ENCODE measurements at regions not wholly inside any gene's neighbourhood (a gene's known extent, or its start where the extent isn't known, plus 50 kb on each side); places are given as distances from the start of the nearest gene placed in this dataset.

- H3K27ac ChIP-seq, result no peak overlapping the region
- TF ChIP-seq ZFX (IDR thresholded peaks at IDR 0.05), result no peak
- no peak for TF ChIP-seq CTCF (conservative IDR thresholded peaks at IDR 0.05)
Measured at GRCh38 chr1:229943148-229943714, 123.8 kb upstream of the GALNT2 start.

DNA sequence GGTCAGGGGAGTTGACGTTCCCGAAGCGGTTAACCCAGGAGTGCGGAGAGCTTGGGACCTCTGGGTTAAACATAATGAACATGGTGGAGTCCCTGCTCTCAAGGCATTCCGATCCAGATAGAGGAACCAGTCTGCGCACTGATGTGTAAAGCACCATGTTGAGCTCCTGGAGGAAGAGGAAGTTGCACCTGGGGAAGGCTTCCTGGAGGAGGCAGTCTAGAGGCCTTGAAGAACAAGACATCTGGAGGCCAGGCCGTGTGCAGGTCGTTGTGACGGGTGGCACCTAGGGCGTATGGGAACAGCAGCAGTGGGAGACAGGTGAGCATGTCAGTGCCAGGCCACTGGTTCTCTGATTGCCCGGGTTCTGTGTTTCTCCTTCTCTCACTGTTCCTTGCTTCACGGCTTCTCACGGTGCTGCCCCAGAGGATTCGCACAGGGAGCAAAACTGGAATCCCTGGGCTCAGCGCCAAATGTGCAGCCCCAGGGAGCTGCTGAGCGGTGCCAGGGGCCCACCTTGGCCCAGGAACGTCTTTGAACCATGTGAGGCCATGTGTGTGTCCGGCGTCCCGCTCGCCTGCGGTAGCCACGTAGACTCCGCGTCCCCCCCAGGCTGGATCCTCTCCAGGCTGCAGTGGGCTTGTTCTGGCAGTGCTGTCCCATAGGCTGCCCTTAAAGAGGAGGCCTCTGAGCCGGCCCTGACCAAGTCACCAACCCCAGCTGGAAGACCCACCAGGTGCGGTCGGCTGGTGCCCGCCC lies 122.9 kb upstream of the GALNT2 start:
- TF ChIP-seq CTCF (conservative IDR thresholded peaks at IDR 0.05), result no peak
- no peak for TF ChIP-seq ZFX (IDR thresholded peaks at IDR 0.05)
- H3K27ac ChIP-seq, result no peak overlapping the region

GRCh38 chr1:229945795-229946194 lies 121.2 kb upstream of the GALNT2 start:
- no peak overlapping the region for H3K27ac ChIP-seq
- TF ChIP-seq CTCF (conservative IDR thresholded peaks at IDR 0.05) (no peak), ZFX (IDR thresholded peaks at IDR 0.05) (no peak)

DNA sequence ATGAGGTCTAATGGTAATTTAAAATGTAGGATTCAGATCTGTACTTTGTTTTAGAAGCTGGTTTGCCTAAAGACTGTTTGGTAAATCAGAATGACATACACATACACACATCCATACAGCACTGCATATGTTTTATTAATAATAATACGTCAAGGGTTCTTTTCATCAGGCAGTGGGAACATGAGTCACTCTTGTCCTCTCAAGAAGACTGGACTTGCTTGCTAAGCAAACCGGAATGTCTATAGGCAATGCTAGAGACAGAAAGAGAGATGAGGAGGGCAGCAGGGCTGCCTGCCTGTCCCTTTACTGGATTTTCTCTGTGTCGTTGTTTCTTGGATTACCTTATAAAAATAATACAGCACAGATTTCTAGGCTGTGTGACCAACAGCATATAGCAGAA lies 119.1 kb upstream of the GALNT2 start:
- TF ChIP-seq CTCF (conservative IDR thresholded peaks at IDR 0.05), result no peak
- TF ChIP-seq ZFX (IDR thresholded peaks at IDR 0.05), result no peak
- no peak overlapping the region for H3K27ac ChIP-seq

GRCh38 chr1:229948438-229948837 lies 118.6 kb upstream of the GALNT2 start:
- no peak overlapping the region for H3K27ac ChIP-seq
- TF ChIP-seq ZFX (IDR thresholded peaks at IDR 0.05) (no peak), CTCF (conservative IDR thresholded peaks at IDR 0.05) (no peak)

DNA sequence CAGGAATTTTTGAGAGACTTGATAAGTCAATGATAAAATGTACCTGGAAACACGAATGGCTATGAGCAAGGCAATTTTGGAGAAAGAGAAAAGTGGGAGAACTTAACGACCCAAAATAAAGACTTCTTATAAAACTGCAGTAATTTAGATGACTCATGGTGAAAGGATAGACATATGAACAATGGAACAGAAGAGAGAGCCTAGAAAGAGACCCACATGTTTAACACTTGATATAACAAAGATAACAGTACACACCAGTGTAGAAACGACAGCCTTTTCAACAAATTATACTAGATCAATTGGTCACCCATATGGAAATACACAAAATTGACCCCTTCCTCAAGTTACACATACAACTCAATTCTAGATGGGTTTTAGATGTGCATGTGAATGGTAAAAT lies 117.5 kb upstream of the GALNT2 start:
- TF ChIP-seq ZFX (IDR thresholded peaks at IDR 0.05), result no peak
- no peak for TF ChIP-seq CTCF (conservative IDR thresholded peaks at IDR 0.05)

DNA sequence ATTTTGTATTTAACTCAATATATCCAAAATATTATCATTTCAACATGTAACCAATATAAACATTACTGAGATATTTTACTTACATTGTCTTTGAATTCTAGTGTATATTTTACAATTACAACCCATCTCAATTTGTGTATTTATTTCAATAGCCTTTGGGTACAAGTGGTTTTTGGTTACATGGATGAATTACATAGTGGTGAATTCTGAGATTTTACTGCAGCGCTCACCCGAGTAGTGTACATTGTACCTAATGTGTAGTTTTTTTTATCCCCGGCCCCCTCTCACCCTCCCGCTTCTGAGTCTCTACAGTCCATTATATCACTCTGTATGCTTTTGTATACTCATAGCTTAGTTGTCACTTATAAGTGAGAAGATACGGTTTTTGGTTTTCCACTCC lies 117.0 kb upstream of the GALNT2 start:
- H3K27ac ChIP-seq, result no peak overlapping the region
- TF ChIP-seq CTCF (conservative IDR thresholded peaks at IDR 0.05) (no peak), ZFX (IDR thresholded peaks at IDR 0.05) (no peak)

More for the DNA sequence above, 117.5 kb upstream of the GALNT2 start:
- no peak overlapping the region for H3K27ac ChIP-seq
